BJ (cell line): ENCODE measurements at regions not wholly inside any gene's neighbourhood (a gene's known extent, or its start where the extent isn't known, plus 50 kb on each side); places are given as distances from the start of the nearest gene placed in this dataset.

ENCODE experiments used
- CTCF ChIA-PET: fragments of 350-600 bp; formaldehyde crosslinking; extraction: SDS; loops from one replicate; lab custom pipeline; 2021; ENCODE audit warnings: antibody characterized with exemption, inconsistent platforms; lab: Yijun Ruan, JAX
- POLR2A ChIA-PET: fragments of 300-600 bp; sonication (Branson Sonifier 250); formaldehyde crosslinking; extraction: SDS; loops from one replicate; lab custom pipeline; 2021; ENCODE audit warnings: antibody characterized with exemption; lab: Charles Lee
- DNase-seq: peaks from one replicate; pipeline ENCODE4 v3.0.0-alpha.2; 2011; ENCODE audit warnings: low read depth
- H3K27me3 ChIP-seq: 2 replicates; pipeline ENCODE4 v1.6.0; 2011; ENCODE audit warnings: low read length; ENCODE audit not compliant: control insufficient read depth, insufficient read depth
- H3K36me3 ChIP-seq: 2 replicates; pipeline ENCODE4 v1.5.1; 2011; ENCODE audit warnings: low read length; ENCODE audit not compliant: control insufficient read depth, insufficient read depth
- H3K4me3 ChIP-seq: 2 replicates; pipeline ENCODE4 v1.5.1; 2011; ENCODE audit warnings: low read depth, mild to moderate bottlenecking, control low read depth, low read length
- TF ChIP-seq, protein P1 (sequence below): IDR thresholded peaks from 2 replicates; pipeline ENCODE4 v1.5.1; 2011; ENCODE audit warnings: low read depth, mild to moderate bottlenecking, control low read depth, inconsistent platforms, low read length, moderate library complexity; ENCODE audit not compliant: insufficient read depth

DNA sequence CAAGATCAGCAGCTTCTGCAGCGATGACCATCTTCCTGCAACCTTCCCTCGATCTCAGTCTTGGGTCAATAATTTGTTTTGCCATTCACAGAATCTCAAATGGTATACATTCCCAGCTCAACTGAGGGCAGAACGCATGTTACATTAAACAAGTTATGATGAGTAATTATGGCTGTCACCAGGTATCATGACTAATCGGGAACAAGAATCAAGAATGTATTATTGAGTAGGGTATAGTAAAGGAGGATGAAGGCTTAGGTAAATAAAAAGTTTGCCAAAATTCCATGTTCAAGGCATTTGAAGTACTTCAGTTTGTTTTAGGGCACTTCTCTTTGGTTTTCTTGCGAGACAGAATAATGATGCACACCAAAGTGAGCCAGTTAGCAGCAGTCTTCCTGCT is 194.1 kb downstream of the SH2D1A start:
- no peak for DNase-seq
- ChIA-PET CTCF (no interaction called here), POLR2A (no interaction called here)
- Histone ChIP-seq H3K4me3 (no peak overlapping the region), H3K36me3 (no peaks in the 10 kb centered on the region), H3K27me3 (no peaks in the 10 kb centered on the region)
- TF ChIP-seq, protein P1, sequence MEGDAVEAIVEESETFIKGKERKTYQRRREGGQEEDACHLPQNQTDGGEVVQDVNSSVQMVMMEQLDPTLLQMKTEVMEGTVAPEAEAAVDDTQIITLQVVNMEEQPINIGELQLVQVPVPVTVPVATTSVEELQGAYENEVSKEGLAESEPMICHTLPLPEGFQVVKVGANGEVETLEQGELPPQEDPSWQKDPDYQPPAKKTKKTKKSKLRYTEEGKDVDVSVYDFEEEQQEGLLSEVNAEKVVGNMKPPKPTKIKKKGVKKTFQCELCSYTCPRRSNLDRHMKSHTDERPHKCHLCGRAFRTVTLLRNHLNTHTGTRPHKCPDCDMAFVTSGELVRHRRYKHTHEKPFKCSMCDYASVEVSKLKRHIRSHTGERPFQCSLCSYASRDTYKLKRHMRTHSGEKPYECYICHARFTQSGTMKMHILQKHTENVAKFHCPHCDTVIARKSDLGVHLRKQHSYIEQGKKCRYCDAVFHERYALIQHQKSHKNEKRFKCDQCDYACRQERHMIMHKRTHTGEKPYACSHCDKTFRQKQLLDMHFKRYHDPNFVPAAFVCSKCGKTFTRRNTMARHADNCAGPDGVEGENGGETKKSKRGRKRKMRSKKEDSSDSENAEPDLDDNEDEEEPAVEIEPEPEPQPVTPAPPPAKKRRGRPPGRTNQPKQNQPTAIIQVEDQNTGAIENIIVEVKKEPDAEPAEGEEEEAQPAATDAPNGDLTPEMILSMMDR: no peak

DNA sequence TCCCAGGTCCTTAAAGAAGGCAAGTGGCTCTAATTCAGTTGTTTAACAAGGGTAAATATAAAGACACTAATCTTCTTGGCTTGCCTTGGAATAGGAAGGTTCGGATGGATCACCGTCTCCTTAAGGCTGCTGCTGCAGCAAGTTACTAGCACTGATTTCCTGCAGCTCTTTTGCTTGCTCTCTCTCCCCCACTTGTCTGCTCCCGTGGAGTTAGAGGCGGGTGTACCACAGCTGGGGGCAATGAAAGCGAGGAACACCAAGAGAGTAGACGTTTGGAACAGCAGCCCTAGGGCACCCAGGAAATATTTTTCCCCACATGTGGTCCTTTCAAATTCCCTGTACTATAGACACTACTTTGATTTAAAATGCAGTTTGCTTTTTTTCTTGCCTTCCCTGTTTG is 202.2 kb downstream of the SH2D1A start:
- no peak for DNase-seq
- Histone ChIP-seq H3K36me3 (no peaks in the 10 kb centered on the region), H3K27me3 (no peaks in the 10 kb centered on the region), H3K4me3 (no peak overlapping the region)
- ChIA-PET POLR2A (no interaction called here), CTCF (no interaction called here)
- TF ChIP-seq, protein P1: no peak

DNA sequence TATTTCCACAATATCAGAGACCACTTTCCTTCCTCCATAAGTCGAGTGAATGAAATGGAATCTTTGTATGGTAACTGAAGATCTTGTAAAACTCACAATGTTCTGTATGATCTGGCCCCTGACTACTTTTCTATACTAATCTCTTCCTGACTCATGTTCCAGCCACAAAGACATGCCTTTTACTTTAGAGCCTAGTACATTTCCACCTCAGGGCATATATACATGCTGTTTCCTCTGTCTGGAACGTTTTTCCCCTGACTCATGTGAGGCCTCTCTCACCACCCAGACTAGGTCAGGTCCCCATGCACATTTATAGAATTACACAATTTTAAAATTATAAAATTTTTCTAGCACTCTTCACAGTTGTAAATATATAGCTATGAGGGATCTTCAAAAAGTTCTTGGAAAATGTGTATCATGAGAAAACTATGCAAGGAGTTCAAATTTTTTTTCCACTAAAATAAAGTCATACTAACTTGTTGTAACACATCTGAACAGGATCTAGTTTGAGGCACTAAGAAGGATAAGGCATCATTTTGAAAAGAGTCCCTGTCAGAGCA is 208.8 kb downstream of the SH2D1A start:
- Histone ChIP-seq H3K27me3 (no peaks in the 10 kb centered on the region), H3K36me3 (no peaks in the 10 kb centered on the region), H3K4me3 (no peak overlapping the region)
- CTCF ChIA-PET: no interaction called here
- DNase-seq: peak; percentile 3
- POLR2A ChIA-PET: no interaction called here
- TF ChIP-seq, protein P1: no peak

- POLR2A ChIA-PET: no interaction called here
- Histone ChIP-seq H3K4me3 (no peak overlapping the region), H3K27me3 (no peaks in the 10 kb centered on the region), H3K36me3 (no peaks in the 10 kb centered on the region)
- TF ChIP-seq, protein P1: no peak
- CTCF ChIA-PET: no interaction called here
- DNase-seq: no peak
Observed at GRCh38 chrX:124557976-124558375, 211.6 kb downstream of the SH2D1A start.

DNA sequence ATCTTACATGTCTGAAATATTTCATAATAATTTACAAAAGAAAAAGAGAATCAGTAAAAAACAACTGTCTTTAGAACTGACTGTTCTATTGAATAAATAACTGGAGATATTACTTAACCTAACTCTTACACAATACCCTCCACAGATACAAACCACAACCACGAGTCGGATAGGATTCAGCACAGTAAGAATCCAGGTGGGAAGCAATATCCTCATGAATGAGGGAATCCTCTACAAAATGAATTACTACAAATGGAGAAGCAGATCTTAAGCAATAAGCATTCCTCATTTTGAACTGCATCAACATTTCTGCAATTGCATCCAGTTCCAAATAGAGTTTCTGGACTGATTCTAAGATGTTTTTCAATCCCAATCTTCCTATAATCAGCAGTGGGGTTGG is 227.1 kb downstream of the SH2D1A start:
- DNase-seq: no peak
- no peaks in the 10 kb centered on the region for H3K27me3 ChIP-seq
- H3K4me3 ChIP-seq: no peak overlapping the region
- CTCF ChIA-PET: no interaction called here
- POLR2A ChIA-PET: no interaction called here
- TF ChIP-seq, protein P1: no peak
- H3K36me3 ChIP-seq: no peaks in the 10 kb centered on the region
